ENCODE measurements at regions not wholly inside any gene's neighbourhood (a gene's known extent, or its start where the extent isn't known, plus 50 kb on each side); places are given as distances from the start of the nearest gene placed in this dataset.

- no peak for DNase-seq
Measured at GRCh38 chr7:138258197-138258559, 181.9 kb downstream of the AKR1D1 start.

GRCh38 chr7:138259675-138260074 is 183.4 kb downstream of the AKR1D1 start:
- no peak for DNase-seq

- DNase-seq, result no peak
Measured at GRCh38 chr7:138267934-138268333, 191.7 kb downstream of the AKR1D1 start.

- DNase-seq, result no peak
Measured at GRCh38 chr7:138276891-138277290, 183.2 kb upstream of the TRIM24 start.

- no peak for DNase-seq
Measured at GRCh38 chr7:138278601-138279000, 181.5 kb upstream of the TRIM24 start.

GRCh38 chr7:138282997-138283396 is 177.1 kb upstream of the TRIM24 start:
- no peak for DNase-seq

GRCh38 chr7:138285129-138285528 is 174.9 kb upstream of the TRIM24 start:
- DNase-seq, result no peak

- DNase-seq, result no peak
Measured at GRCh38 chr7:138286846-138287245, 173.2 kb upstream of the TRIM24 start.

GRCh38 chr7:138287549-138287948 is 172.5 kb upstream of the TRIM24 start:
- no peak for DNase-seq

- no peak for DNase-seq
Measured at GRCh38 chr7:138289082-138289481, 171.0 kb upstream of the TRIM24 start.

- DNase-seq, result no peak
Measured at GRCh38 chr7:138289864-138290263, 170.2 kb upstream of the TRIM24 start.

GRCh38 chr7:138292951-138293350 is 167.1 kb upstream of the TRIM24 start:
- no peak for DNase-seq

- DNase-seq, result no peak
Measured at GRCh38 chr7:138295049-138295637, 164.9 kb upstream of the TRIM24 start.

GRCh38 chr7:138297526-138297925 is 162.5 kb upstream of the TRIM24 start:
- no peak for DNase-seq

GRCh38 chr7:138299066-138299465 is 161.0 kb upstream of the TRIM24 start:
- DNase-seq, result no peak

GRCh38 chr7:138303230-138304070 is 156.6 kb upstream of the TRIM24 start:
- DNase-seq, result no peak

- DNase-seq, result no peak
Measured at GRCh38 chr7:138304071-138304320, 156.1 kb upstream of the TRIM24 start.

- no peak for DNase-seq
Measured at GRCh38 chr7:138307633-138308032, 152.4 kb upstream of the TRIM24 start.

- DNase-seq, result no peak
Measured at GRCh38 chr7:138308136-138308535, 151.9 kb upstream of the TRIM24 start.

GRCh38 chr7:138309186-138309585 is 150.9 kb upstream of the TRIM24 start:
- DNase-seq, result no peak

- DNase-seq, result no peak
Measured at GRCh38 chr7:138313829-138314178, 146.3 kb upstream of the TRIM24 start.

GRCh38 chr7:138316421-138317043 is 143.5 kb upstream of the TRIM24 start:
- no peak for DNase-seq

GRCh38 chr7:138317044-138317596 is 142.9 kb upstream of the TRIM24 start:
- DNase-seq, result no peak

- no peak for DNase-seq
Measured at GRCh38 chr7:138324941-138325340, 135.1 kb upstream of the TRIM24 start.

All from GDM1 (cell line).